IMR-90 (cell line): ENCODE measurements at regions not wholly inside any gene's neighbourhood (a gene's known extent, or its start where the extent isn't known, plus 50 kb on each side); places are given as distances from the start of the nearest gene placed in this dataset.

Experiments
- ATAC-seq: fragments of 200-7000 bp; cut with Tn5 transposase; 2 replicates; pipeline ENCODE4 v1.9.1; 2020; ENCODE audit warnings: low read depth, mild to moderate bottlenecking, moderate library complexity
- BruUV-seq: library from RNA; stranded (reverse); fragments of 400-500 nt; replicated peaks from 2 replicates; lab custom pipeline; 2021; lab: Mats Ljungman, UMichigan
- CTCF ChIA-PET: fragments of 300-600 bp; formaldehyde crosslinking; extraction: SDS; loops from one replicate; lab custom pipeline; 2021; ENCODE audit warnings: antibody characterized with exemption; lab: Yijun Ruan, JAX
- POLR2A ChIA-PET: fragments of 300-600 bp; sonication (Branson Sonifier 250); formaldehyde crosslinking; loops from one replicate; lab custom pipeline; 2022; ENCODE audit warnings: antibody characterized with exemption; ENCODE audit not compliant: unreplicated experiment; lab: Charles Lee
- DNase-seq: peaks from one replicate; pipeline ENCODE4 v3.0.0; 2013
- H2AFZ ChIP-seq: replicated peaks from 2 replicates; pipeline ENCODE3; 2013; ENCODE audit warnings: low read length, mild to moderate bottlenecking; ENCODE audit not compliant: poor library complexity
- H2AK5ac ChIP-seq: 2 replicates; pipeline ENCODE4 v1.6.1; 2013; ENCODE audit warnings: low read depth, low read length, inconsistent platforms
- H2AK9ac ChIP-seq: replicated peaks from 2 replicates; pipeline ENCODE3; 2013; ENCODE audit warnings: mild to moderate bottlenecking, low read depth, low read length, moderate library complexity; ENCODE audit not compliant: poor library complexity
- H2BK120ac ChIP-seq: 2 replicates; pipeline ENCODE4 v1.6.1; 2013; ENCODE audit warnings: low read depth, low read length, inconsistent platforms
- H2BK15ac ChIP-seq: 3 replicates; pipeline ENCODE4 v1.6.1; 2013; ENCODE audit warnings: low read depth, low read length, inconsistent platforms
- H2BK20ac ChIP-seq: 2 replicates; pipeline ENCODE4 v1.6.1; 2013; ENCODE audit warnings: low read depth, mild to moderate bottlenecking, inconsistent platforms, low read length, moderate library complexity
- H2BK5ac ChIP-seq: 2 replicates; pipeline ENCODE4 v1.6.1; 2013; ENCODE audit warnings: mild to moderate bottlenecking, low read depth, low read length, inconsistent platforms; ENCODE audit not compliant: poor library complexity, severe bottlenecking
- H3K14ac ChIP-seq: replicated peaks from 2 replicates; pipeline ENCODE4 v1.6.1; 2013; ENCODE audit warnings: low read depth, low read length, inconsistent platforms
- H3K18ac ChIP-seq: 2 replicates; pipeline ENCODE4 v1.6.1; 2013; ENCODE audit warnings: low read depth, low read length, control low read depth
- H3K23ac ChIP-seq: 2 replicates; pipeline ENCODE4 v1.6.1; 2013; ENCODE audit warnings: low read depth, low read length, inconsistent platforms
- H3K27ac ChIP-seq: 2 replicates; pipeline ENCODE4 v1.5.1; 2013; ENCODE audit warnings: mild to moderate bottlenecking, control low read depth, low read length; ENCODE audit not compliant: insufficient read depth
- H3K27me3 ChIP-seq: 2 replicates; pipeline ENCODE4 v1.6.1; 2013; ENCODE audit warnings: low read length; ENCODE audit not compliant: control insufficient read depth, insufficient read depth
- H3K36me3 ChIP-seq: 2 replicates; pipeline ENCODE4 v1.6.1; 2013; ENCODE audit warnings: low read length, mixed read lengths; ENCODE audit not compliant: control insufficient read depth, insufficient read depth
- H3K4ac ChIP-seq: 2 replicates; pipeline ENCODE4 v1.6.1; 2013; ENCODE audit warnings: low read depth, low read length, inconsistent platforms
- H3K4me1 ChIP-seq: 2 replicates; pipeline ENCODE4 v1.6.1; 2013; ENCODE audit warnings: low read length, mixed read lengths; ENCODE audit not compliant: control insufficient read depth, insufficient read depth
- H3K4me2 ChIP-seq: 2 replicates; pipeline ENCODE4 v1.6.1; 2013; ENCODE audit warnings: low read depth, mild to moderate bottlenecking, control low read depth, low read length, moderate library complexity
- H3K4me3 ChIP-seq: 2 replicates; pipeline ENCODE4 v1.5.1; 2013; ENCODE audit warnings: low read depth, mild to moderate bottlenecking, control low read depth, low read length, moderate library complexity; ENCODE audit not compliant: insufficient read depth
- H3K56ac ChIP-seq: 2 replicates; pipeline ENCODE4 v1.6.1; 2013; ENCODE audit warnings: low read length, inconsistent platforms; ENCODE audit not compliant: insufficient read depth; ENCODE audit errors: extremely low read depth
- H3K79me1 ChIP-seq, 2 experiments: 2 replicates each; pipeline ENCODE4 v1.6.1; 2013; ENCODE audit warnings: low read length in 2 of 2, inconsistent platforms in 1 of 2, low read depth in 1 of 2
- H3K9ac ChIP-seq: 2 replicates; pipeline ENCODE4 v1.6.1; 2013; ENCODE audit warnings: low read depth, low read length, control low read depth
- H3K9me1 ChIP-seq: 2 replicates; pipeline ENCODE4 v1.6.1; 2013; ENCODE audit warnings: low read length, inconsistent platforms; ENCODE audit not compliant: insufficient read depth
- H3K9me3 ChIP-seq: 2 replicates; pipeline ENCODE4 v1.6.1; 2013; ENCODE audit warnings: low read length; ENCODE audit not compliant: control insufficient read depth, insufficient read depth
- H4K20me1 ChIP-seq: 2 replicates; pipeline ENCODE4 v1.6.1; 2013; ENCODE audit warnings: low read length, inconsistent platforms; ENCODE audit not compliant: insufficient read depth
- H4K5ac ChIP-seq: 2 replicates; pipeline ENCODE4 v1.6.1; 2013; ENCODE audit warnings: mild to moderate bottlenecking, low read depth, low read length, control low read depth
- H4K8ac ChIP-seq, 2 experiments: 2 replicates each; pipeline ENCODE4 v1.6.1; 2013; ENCODE audit warnings: low read depth in 2 of 2, low read length in 2 of 2, control low read depth in 1 of 2, inconsistent platforms in 1 of 2
- H4K91ac ChIP-seq: 2 replicates; pipeline ENCODE4 v1.6.1; 2013; ENCODE audit warnings: low read depth, low read length, inconsistent platforms; ENCODE audit not compliant: insufficient read depth
- BHLHE40 ChIP-seq: fragments of 150-350 bp; IDR thresholded peaks from 2 replicates; pipeline ENCODE4 v1.6.1; 2016; ENCODE audit warnings: mild to moderate bottlenecking, low read depth, low read length
- CHD1 ChIP-seq: IDR thresholded peaks from 2 replicates; pipeline ENCODE4 v1.6.1; 2012; ENCODE audit warnings: low read depth, low read length, improper control_type of control experiment
- MAZ ChIP-seq: IDR thresholded peaks from 2 replicates; pipeline ENCODE4 v1.6.1; 2012; ENCODE audit warnings: low read depth, mild to moderate bottlenecking, low read length, improper control_type of control experiment, moderate library complexity, borderline replicate concordance
- NFE2L2 ChIP-seq: fragments of 150-350 bp; IDR thresholded peaks from 2 replicates; pipeline ENCODE4 v1.6.1; 2016; ENCODE audit warnings: low read depth, mild to moderate bottlenecking, low read length
- RAD21 ChIP-seq: IDR thresholded peaks from 2 replicates; pipeline ENCODE4 v1.6.1; 2012; ENCODE audit warnings: low read length, improper control_type of control experiment
- RCOR1 ChIP-seq: IDR thresholded peaks from 2 replicates; pipeline ENCODE4 v1.6.1; 2012; ENCODE audit warnings: mild to moderate bottlenecking, low read length, improper control_type of control experiment; ENCODE audit not compliant: insufficient replicate concordance
- WGBS, 2 experiments: methylation state at CpG; one replicate each; pipeline versions ENCODE4 v1.1.5 to v1.1.7; 2013; ENCODE audit warnings: missing lambda C conversion rate in 2 of 2; ENCODE audit not compliant: insufficient read length in 1 of 2; ENCODE audit errors: extremely low coverage in 2 of 2; 5-methylcytosine and 5-hydroxymethylcytosine counted together
- dilution Hi-C: fragments of 300-500 bp; cut with HindIII; formaldehyde crosslinking; loops from one replicate; pipeline ENCODE4 v1.14.3; 2018; ENCODE audit warnings: low sequenced_read_pairs; ENCODE audit not compliant: unreplicated experiment
- in situ Hi-C: fragments of 300-500 bp; cut with MboI; formaldehyde crosslinking; loops from 3 replicates; pipeline ENCODE4 v1.14.3; 2019; ENCODE audit warnings: low sequenced_read_pairs, inconsistent platforms, mixed read lengths
- intact Hi-C: fragments of 100-400 bp; cut with micrococcal nuclease; formaldehyde crosslinking; loops from 2 replicates; pipeline ENCODE4 v1.10.0; 2022

DNA sequence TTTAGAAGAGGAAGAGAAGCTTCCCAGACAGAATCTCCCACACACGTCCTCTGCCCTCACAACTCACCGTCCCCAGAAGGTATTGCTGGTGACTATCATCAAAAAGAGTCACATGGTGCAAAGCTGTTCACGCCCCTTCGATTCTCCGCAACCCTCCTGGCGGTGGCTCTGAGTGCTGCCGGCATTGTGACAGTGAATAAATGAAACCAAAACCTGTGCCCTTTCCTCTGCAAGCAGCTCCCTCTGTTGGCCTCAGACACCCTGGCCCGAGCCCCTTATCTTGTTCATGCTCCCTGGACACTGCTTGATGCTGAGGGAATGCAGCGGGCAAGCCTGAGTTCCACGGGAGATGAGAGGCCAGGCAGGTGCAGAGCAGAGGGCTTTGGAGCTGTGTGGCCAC lies 510.3 kb downstream of the NPHP4 start:
- CTCF ChIA-PET, result no interaction called here

More for the DNA sequence above, 510.3 kb downstream of the NPHP4 start:
- no peaks in the 10 kb centered on the region for H3K79me1 ChIP-seq
- H3K56ac ChIP-seq, result no peak overlapping the region
- POLR2A ChIA-PET, result no interaction called here
- H3K4me1 ChIP-seq, result no peaks in the 10 kb centered on the region
- no peak overlapping the region for H2BK120ac ChIP-seq
- in situ Hi-C loops, result no loop called here
- no peak for TF ChIP-seq RAD21
- no peak for TF ChIP-seq RCOR1
- TF ChIP-seq NFE2L2, result no peak
- TF ChIP-seq BHLHE40, result no peak
- no peak for TF ChIP-seq CHD1
- no peak for TF ChIP-seq MAZ
- H2AK9ac ChIP-seq, result no peak overlapping the region
- no peak overlapping the region for H3K4me2 ChIP-seq
- H4K91ac ChIP-seq, result no peak overlapping the region
- ATAC-seq (no peak), DNase-seq (no peak)
- 42% methylated on average over 3 of the region's 10 CpGs; no CpG with 5 or more reads in 1 of the 2 experiments for WGBS, 2 experiments
- H3K14ac ChIP-seq, result no peak overlapping the region
- H4K8ac ChIP-seq, result no peak overlapping the region
- no peak overlapping the region for H3K23ac ChIP-seq
- H3K27me3 ChIP-seq, result no peaks in the 10 kb centered on the region
- no peak overlapping the region for H2BK5ac ChIP-seq
- no peaks in the 10 kb centered on the region for H4K20me1 ChIP-seq
- H4K5ac ChIP-seq, result no peak overlapping the region
- dilution Hi-C loops, result no loop called here
- no peak overlapping the region for H2BK15ac ChIP-seq
- no peak overlapping the region for H3K9ac ChIP-seq
- no peak overlapping the region for H2AK5ac ChIP-seq
- peaks cover 61% of the 10 kb centered on the region for H3K9me3 ChIP-seq
- no peaks in the 10 kb centered on the region for H3K36me3 ChIP-seq
- no peaks in the 10 kb centered on the region for H3K9me1 ChIP-seq
- H2AFZ ChIP-seq, result no peak overlapping the region
- no peak overlapping the region for H3K18ac ChIP-seq
- no TSS peak for BruUV-seq
- intact Hi-C loops, result no loop called here
- H2BK20ac ChIP-seq, result no peak overlapping the region
- H3K4me3 ChIP-seq, result no peak overlapping the region
- no peak overlapping the region for H3K4ac ChIP-seq
- H3K27ac ChIP-seq, result no peak overlapping the region
